ENCODE measurements at regions not wholly inside any gene's neighbourhood (a gene's known extent, or its start where the extent isn't known, plus 50 kb on each side); places are given as distances from the start of the nearest gene placed in this dataset.

DNA sequence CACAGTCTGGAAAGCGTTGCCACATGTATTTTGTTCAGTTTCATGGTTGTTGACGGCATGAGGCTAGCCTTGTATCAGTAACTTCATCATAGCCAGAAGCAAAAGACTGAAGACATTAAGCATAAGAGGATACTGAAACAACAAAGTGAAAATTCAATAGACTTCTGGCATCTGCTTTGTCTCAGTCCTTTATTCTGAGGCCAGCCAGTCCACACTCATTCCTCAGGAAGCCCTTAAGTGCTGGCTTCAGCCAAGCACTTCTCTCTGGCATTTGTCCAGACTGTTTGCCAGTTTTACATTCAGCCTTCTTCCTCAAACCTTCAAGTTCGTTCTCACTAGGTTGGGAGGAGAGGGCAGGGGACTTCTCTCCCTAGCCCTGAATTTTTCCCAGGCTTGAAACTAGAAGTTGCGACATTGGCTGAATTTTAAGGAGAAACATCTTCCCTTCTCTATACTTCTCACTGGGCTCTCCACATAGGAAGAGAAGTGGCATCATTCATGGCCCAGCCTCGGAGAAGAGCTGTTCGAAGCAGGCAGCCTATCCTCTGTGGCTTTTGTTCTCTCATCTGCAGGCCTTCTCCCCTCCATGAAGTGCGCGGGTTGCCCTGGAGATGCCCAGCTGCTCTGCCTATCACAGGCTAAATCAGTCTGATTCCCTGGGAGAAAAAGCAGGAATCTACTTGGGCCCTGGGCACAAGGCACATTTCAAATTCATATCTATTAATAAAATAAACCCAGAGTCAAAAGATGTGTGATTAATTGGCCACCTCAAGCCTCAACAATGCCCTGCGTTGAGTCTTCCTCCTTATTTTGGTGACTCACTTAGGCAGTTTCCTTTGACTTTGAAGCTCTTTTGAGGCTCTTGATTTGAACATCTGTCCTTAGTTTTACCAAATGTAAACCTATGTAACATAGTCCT, 130.9 kb upstream of the PLEKHA5 start:
- H3K27ac ChIP-seq, result no peak overlapping the region
- TF ChIP-seq, protein P1, sequence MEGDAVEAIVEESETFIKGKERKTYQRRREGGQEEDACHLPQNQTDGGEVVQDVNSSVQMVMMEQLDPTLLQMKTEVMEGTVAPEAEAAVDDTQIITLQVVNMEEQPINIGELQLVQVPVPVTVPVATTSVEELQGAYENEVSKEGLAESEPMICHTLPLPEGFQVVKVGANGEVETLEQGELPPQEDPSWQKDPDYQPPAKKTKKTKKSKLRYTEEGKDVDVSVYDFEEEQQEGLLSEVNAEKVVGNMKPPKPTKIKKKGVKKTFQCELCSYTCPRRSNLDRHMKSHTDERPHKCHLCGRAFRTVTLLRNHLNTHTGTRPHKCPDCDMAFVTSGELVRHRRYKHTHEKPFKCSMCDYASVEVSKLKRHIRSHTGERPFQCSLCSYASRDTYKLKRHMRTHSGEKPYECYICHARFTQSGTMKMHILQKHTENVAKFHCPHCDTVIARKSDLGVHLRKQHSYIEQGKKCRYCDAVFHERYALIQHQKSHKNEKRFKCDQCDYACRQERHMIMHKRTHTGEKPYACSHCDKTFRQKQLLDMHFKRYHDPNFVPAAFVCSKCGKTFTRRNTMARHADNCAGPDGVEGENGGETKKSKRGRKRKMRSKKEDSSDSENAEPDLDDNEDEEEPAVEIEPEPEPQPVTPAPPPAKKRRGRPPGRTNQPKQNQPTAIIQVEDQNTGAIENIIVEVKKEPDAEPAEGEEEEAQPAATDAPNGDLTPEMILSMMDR (IDR thresholded peaks at IDR 0.05), result no peak
- DNase-seq (ENCODE audit: low spot score), result no peak
- H3K4me3 ChIP-seq, result no peak overlapping the region

DNA sequence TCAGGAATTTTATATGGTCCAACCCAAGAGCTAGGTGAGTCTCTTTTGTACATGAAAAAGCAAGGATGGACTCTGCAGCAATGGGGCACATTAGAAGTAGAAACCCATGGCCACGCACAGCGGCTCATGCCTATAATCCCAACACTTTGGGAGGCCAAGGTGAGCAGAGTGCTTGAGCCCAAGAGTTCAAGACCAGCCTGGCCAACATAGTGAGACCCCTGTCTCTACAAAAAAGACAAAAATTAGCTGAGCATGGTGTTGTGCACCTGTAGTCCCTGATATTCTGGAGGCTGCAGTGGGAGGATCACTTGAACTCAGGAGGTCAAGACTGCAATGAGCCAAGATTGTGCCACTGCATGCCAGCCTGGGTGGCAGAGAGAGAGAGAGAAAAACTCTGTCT, 128.7 kb upstream of the PLEKHA5 start:
- Histone ChIP-seq H3K27ac (no peak overlapping the region), H3K4me3 (no peak overlapping the region)
- TF ChIP-seq, protein P1 (IDR thresholded peaks at IDR 0.05), result no peak
- no peak for DNase-seq (ENCODE audit: low spot score)

DNA sequence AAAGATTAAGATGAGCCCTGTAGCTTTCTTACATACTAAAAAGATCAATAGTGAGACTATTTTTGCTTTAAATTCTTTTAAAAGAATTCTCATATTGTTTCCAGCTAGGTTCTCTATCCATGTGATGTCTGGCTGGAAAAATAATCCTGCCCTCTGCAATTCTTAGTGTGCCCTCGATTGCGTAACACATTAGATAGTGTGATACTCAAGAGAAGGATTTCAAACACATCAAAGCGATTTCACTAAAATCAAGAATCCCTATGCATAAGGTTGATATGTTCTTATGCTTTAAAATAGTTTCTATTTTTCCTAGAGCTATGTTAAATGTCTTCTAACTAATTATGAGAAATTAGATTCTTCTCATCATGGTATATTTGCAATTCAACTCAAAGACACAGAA, 127.3 kb upstream of the PLEKHA5 start:
- TF ChIP-seq, protein P1 (IDR thresholded peaks at IDR 0.05), result no peak
- Histone ChIP-seq H3K27ac (no peak overlapping the region), H3K4me3 (no peak overlapping the region)
- no peak for DNase-seq (ENCODE audit: low spot score)

DNA sequence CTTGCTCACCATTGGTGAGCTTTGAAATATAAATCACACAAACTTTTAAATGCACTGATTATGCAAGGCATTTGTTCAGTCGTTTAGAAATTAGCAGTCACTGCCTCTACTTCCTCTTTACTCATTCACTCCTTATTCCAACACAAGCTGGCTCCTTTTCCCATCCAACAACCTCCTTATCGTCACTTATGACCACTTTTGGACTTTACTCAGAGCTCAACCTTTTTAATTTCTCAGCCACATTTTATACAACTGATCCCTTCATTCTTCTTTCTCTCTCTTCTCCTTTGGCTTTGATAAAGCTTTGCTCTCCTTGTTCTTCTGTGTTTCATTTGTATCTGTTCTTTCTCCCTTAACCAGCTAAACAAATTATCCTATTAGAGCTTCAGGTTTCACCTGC, 126.4 kb upstream of the PLEKHA5 start:
- H3K4me3 ChIP-seq, result no peak overlapping the region
- DNase-seq (ENCODE audit: low spot score), result no peak
- no peak overlapping the region for H3K27ac ChIP-seq
- TF ChIP-seq, protein P1 (IDR thresholded peaks at IDR 0.05), result no peak

DNA sequence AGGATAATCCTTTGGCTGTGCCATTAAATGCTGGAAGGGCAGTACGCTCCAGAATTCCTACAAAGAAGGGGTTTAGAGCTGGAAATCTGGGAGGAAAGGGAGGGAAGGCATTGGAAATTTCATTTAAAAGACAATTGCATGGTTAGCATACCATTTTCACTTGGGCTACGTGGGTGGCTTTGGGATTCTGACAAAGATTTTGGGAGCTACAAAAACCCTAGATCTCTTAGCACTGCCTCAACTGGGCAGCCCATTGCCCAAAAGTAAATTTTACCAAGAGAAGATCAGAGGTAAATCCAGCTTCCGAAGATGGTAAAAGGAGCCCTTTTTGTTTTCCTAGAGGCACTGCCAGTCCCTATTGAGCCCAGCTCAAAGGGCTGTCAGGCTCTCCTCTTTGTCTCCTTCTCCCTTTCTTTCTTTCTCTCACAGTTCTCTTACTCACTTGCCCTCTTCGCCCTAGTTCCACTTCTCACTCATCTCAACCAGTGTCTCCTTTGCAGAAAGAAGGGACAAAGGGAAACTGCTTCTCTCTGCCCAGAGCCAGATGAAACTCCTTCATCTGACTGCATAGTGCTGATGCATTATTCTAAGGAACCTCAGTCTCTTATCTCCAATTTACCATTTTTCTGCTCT, 125.4 kb upstream of the PLEKHA5 start:
- no peak for DNase-seq (ENCODE audit: low spot score)
- no peak overlapping the region for H3K27ac ChIP-seq
- TF ChIP-seq, protein P1 (IDR thresholded peaks at IDR 0.05), result no peak
- no peak overlapping the region for H3K4me3 ChIP-seq

DNA sequence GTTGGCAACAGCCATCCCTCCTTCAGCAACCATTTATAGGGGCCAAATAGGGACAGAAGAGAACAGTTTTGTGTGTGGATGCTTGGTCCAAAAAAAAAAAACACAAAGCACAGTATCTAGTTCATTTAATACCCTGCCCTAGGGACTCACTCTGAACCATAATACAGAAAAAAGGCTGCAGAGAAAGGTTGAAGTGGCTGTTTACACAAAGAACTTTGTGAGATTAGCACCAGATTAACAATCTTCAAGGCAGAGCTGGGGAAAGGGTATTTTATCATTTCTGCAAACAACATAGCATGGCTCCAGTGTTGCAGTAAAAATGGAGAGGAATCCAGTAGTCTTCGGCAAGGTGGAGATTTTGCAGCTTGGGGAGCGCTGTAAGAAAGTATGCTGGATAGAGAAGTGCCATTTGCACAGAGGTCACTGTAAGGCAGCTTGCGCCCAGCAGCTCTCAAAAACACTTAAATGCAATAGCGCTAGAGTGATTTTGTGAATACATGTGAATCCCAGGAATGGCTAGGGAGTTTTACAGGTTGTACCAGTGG, 124.2 kb upstream of the PLEKHA5 start:
- H3K27ac ChIP-seq, result no peak overlapping the region
- no peak overlapping the region for H3K4me3 ChIP-seq
- TF ChIP-seq, protein P1 (IDR thresholded peaks at IDR 0.05), result no peak
- DNase-seq (ENCODE audit: low spot score), result no peak
